ENCODE measurements at regions not wholly inside any gene's neighbourhood (a gene's known extent, or its start where the extent isn't known, plus 50 kb on each side); places are given as distances from the start of the nearest gene placed in this dataset.

DNA sequence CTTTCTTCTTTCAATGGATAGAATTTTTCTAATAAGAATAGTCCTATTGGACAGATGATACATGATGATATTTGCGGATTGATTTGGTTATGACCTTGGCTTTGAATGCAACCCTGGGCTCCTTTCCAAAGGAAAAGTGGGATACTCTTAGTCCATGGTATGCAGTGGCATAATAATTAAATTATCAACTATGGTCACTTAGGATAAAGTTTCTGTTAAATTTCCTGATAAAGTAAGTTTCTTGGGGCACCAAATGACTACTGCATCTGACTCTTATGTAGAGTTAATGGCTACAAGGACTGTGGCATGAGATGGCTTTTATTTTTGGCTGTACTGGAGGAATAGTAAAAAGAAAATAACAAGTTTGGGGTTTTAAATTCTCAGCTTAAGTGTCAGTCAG, 126.7 kb downstream of the QPCT start:
- CTCF ChIA-PET, result no interaction called here
- TF ChIP-seq EZH2phosphoT487 (IDR thresholded peaks at IDR 0.05; ENCODE audit: borderline replicate concordance, low read length) (no peak), CTCF (conservative IDR thresholded peaks at IDR 0.05; ENCODE audit: low read depth, low read length) (no peak), EZH2 (IDR thresholded peaks at IDR 0.05; ENCODE audit: low read length, unreplicated experiment) (no peak)
- no peaks in the 10 kb centered on the region for H3F3A ChIP-seq (ENCODE audit: low read length, unreplicated experiment)
- H2AFZ ChIP-seq (ENCODE audit: low read length), result no peak overlapping the region
- no peaks in the 10 kb centered on the region for H3K9me3 ChIP-seq (ENCODE audit: low read length)
- no peaks in the 10 kb centered on the region for H3K27me3 ChIP-seq (ENCODE audit: low read length)
- no peaks in the 10 kb centered on the region for H3K79me2 ChIP-seq (ENCODE audit: low read length)
- H3K36me3 ChIP-seq (ENCODE audit: low read depth, low read length), result no peaks in the 10 kb centered on the region
- ATAC-seq (no peak), DNase-seq (no peak)
- peak overlapping the region; percentile 82; the same call in 1 of the 2 replicates for H3K27ac ChIP-seq (ENCODE audit: low read length)
- POLR2A ChIA-PET (ENCODE audit: unreplicated experiment), result interaction anchor here (0.6 kb wide), 1 partner anchor 1468 kb away, joined by 3 read pairs; no protein-coding TSS in a partner anchor
- H3K4me3 ChIP-seq (ENCODE audit: low read length), result no peak overlapping the region
- no peaks in the 10 kb centered on the region for H3K9me2 ChIP-seq (replicated peaks; ENCODE audit: low read length)
- intact Hi-C loops (cut with micrococcal nuclease), result loop anchor here (5.0 to 10.0 kb wide), 3 partner anchors 101 to 331 kb away; partner anchors contain the start of gene CDC42EP3
- H4K20me1 ChIP-seq (ENCODE audit: low read length), result no peaks in the 10 kb centered on the region
- no peak overlapping the region for H3K4me2 ChIP-seq (ENCODE audit: low read length)
- BruUV-seq (replicated peaks), result no TSS peak
- H3K9ac ChIP-seq (ENCODE audit: low read length), result no peak overlapping the region
- H3K4me1 ChIP-seq (ENCODE audit: insufficient read depth, low read length), result peaks cover 30% of the 10 kb centered on the region

- POLR2A ChIA-PET (ENCODE audit: unreplicated experiment), result no interaction called here
Observed at GRCh38 chr2:37471994-37472393, 127.6 kb downstream of the QPCT start.

More at GRCh38 chr2:37471994-37472393, 127.6 kb downstream of the QPCT start:
- H4K20me1 ChIP-seq (ENCODE audit: low read length), result no peaks in the 10 kb centered on the region
- H3K27ac ChIP-seq (ENCODE audit: low read length), result peak overlapping the region; percentile 82
- ATAC-seq (peak; percentile 67), DNase-seq (peak; percentile 86)
- H3K79me2 ChIP-seq (ENCODE audit: low read length), result no peaks in the 10 kb centered on the region
- BruUV-seq (replicated peaks), result no TSS peak
- H3K27me3 ChIP-seq (ENCODE audit: low read length), result no peaks in the 10 kb centered on the region
- H3K9ac ChIP-seq (ENCODE audit: low read length), result peak overlapping the region; percentile 50
- H3K4me3 ChIP-seq (ENCODE audit: low read length), result no peak overlapping the region; the same call in 1 of the 2 replicates
- CTCF ChIA-PET, result interaction anchor here (1.0 kb wide), 1 partner anchor 403 kb away, joined by 3 read pairs; no protein-coding TSS in a partner anchor
- H3K4me1 ChIP-seq (ENCODE audit: insufficient read depth, low read length), result peaks cover 31% of the 10 kb centered on the region
- no peaks in the 10 kb centered on the region for H3K9me2 ChIP-seq (replicated peaks; ENCODE audit: low read length)
- H3K4me2 ChIP-seq (ENCODE audit: low read length), result peak overlapping the region; percentile 74
- TF ChIP-seq CTCF (conservative IDR thresholded peaks at IDR 0.05; ENCODE audit: low read depth, low read length), result no peak
- TF ChIP-seq EZH2 (IDR thresholded peaks at IDR 0.05; ENCODE audit: low read length, unreplicated experiment), result no peak
- no peak for TF ChIP-seq EZH2phosphoT487 (IDR thresholded peaks at IDR 0.05; ENCODE audit: borderline replicate concordance, low read length)
- intact Hi-C loops (cut with micrococcal nuclease), result loop anchor here (5.0 to 10.0 kb wide), 3 partner anchors 100 to 330 kb away; partner anchors contain the start of gene CDC42EP3
- no peaks in the 10 kb centered on the region for H3K9me3 ChIP-seq (ENCODE audit: low read length)
- no peaks in the 10 kb centered on the region for H3K36me3 ChIP-seq (ENCODE audit: low read depth, low read length)
- H2AFZ ChIP-seq (ENCODE audit: low read length), result no peak overlapping the region
- H3F3A ChIP-seq (ENCODE audit: low read length, unreplicated experiment), result no peaks in the 10 kb centered on the region
